ENCODE measurements at regions not wholly inside any gene's neighbourhood (a gene's known extent, or its start where the extent isn't known, plus 50 kb on each side); places are given as distances from the start of the nearest gene placed in this dataset.

DNA sequence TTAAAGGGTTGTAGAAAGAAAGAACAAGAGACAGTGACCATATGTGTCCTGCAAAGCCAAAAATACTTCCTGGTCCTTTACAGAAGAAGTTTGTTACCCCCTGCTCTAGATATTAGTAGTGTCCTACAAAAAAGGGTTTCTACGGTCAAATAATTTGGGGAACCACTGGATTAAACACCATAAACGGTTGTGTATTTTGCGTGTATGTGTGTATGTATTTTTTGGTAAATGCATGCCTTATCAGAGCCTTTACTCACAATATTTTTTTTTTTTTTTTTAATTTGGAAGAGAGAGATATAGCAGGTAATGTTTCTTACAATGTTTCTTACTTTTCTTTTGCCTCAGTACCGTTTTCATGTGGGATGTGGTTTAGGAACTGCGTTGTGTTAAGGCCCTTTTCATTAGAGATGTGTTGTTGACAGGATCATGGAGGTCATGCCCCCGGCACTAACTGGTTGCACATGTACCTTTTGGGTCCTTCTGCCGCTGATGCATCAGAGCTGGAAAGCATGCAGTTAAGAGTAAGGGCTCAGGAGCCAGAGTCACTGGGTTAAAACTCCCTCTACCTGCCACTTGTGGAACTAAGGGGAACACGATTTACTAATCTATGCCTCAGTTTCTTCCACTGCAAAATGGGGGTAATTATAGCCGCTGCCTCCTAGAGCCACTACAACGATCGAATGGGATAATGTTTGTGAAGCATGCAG lies 234.6 kb upstream of the KAZN start:
- TF ChIP-seq ZFX (CRISPR knock-in tag; IDR thresholded peaks at IDR 0.05; ENCODE audit: low read depth) (no peak), RFX5 (IDR thresholded peaks at IDR 0.05; ENCODE audit: low read depth, low read length) (no peak), CTCF (CRISPR knock-in tag; IDR thresholded peaks at IDR 0.05) (no peak), POLR2A (IDR thresholded peaks at IDR 0.05; ENCODE audit: insufficient read depth in 1 of 2, low read depth in 2 of 2, low read length in 2 of 2) (no peak), MXD4 (CRISPR knock-in tag; IDR thresholded peaks at IDR 0.05) (no peak), ZBTB44 (CRISPR knock-in tag; IDR thresholded peaks at IDR 0.05) (no peak)
- TF ChIP-seq, protein P1, sequence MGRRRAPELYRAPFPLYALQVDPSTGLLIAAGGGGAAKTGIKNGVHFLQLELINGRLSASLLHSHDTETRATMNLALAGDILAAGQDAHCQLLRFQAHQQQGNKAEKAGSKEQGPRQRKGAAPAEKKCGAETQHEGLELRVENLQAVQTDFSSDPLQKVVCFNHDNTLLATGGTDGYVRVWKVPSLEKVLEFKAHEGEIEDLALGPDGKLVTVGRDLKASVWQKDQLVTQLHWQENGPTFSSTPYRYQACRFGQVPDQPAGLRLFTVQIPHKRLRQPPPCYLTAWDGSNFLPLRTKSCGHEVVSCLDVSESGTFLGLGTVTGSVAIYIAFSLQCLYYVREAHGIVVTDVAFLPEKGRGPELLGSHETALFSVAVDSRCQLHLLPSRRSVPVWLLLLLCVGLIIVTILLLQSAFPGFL (CRISPR knock-in tag; IDR thresholded peaks at IDR 0.05): no peak
- TF ChIP-seq, protein P2, sequence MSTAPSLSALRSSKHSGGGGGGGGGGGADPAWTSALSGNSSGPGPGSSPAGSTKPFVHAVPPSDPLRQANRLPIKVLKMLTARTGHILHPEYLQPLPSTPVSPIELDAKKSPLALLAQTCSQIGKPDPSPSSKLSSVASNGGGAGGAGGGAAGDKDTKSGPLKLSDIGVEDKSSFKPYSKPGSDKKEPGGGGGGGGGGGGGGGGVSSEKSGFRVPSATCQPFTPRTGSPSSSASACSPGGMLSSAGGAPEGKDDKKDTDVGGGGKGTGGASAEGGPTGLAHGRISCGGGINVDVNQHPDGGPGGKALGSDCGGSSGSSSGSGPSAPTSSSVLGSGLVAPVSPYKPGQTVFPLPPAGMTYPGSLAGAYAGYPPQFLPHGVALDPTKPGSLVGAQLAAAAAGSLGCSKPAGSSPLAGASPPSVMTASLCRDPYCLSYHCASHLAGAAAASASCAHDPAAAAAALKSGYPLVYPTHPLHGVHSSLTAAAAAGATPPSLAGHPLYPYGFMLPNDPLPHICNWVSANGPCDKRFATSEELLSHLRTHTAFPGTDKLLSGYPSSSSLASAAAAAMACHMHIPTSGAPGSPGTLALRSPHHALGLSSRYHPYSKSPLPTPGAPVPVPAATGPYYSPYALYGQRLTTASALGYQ (CRISPR knock-in tag; IDR thresholded peaks at IDR 0.05): no peak
